Inferior parietal cortex (tissue), 1 donor: ENCODE measurements at regions not wholly inside any gene's neighbourhood (a gene's known extent, or its start where the extent isn't known, plus 50 kb on each side); places are given as distances from the start of the nearest gene placed in this dataset.

Source experiments
- DNase-seq: peaks from one replicate; pipeline ENCODE4 v3.0.0-alpha.2; 2016; ENCODE audit errors: extremely low spot score

DNA sequence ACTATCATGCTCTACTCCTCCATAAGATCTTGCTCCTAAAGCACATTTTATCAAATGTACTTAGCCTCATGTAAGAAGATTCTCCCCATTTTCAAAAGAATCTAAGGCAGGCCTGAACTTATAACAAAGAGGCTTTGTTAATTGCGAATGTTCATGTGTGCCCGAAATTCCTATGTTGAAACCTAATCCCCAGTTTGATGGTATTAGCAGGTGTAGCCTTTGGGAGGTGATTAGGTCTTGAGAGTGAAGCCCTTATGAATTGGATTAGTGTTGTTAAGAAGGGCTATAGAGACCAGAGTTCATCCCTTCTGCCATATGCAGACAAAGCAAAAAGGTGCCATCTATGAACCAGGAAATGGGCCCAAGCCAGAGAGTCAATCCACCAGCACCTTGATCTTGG lies 234.5 kb downstream of the PAX3 start:
- no peak for DNase-seq

DNA sequence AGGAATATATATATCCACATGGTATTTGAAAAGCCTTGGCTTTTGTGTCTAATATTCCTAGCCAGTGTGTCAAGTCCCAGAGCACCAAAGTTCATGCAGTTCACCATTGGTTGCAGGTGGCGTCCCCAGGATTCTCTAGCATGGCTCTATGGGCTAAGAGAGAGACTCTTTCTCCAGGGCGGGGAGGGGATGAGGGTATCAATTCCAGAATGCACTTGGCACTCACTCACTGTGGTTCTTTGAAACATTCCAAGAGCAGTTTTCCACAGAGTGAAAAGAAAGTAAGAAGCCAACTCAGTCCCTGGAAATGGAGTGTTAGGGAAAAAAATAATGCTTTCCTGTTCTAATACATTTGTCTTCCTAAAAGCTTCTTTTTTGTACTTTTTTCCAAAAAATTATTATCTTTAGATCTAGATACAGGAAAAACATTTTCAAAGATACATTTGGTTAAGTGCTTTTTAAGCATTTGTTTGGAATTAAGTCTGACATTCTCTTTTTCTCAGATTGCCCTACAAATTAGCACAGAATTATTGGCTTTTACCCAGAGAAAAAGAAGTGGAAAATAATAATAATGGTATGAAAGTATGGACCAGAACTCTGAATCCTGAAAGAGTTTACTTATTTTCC lies 239.9 kb downstream of the PAX3 start:
- DNase-seq, result no peak

DNA sequence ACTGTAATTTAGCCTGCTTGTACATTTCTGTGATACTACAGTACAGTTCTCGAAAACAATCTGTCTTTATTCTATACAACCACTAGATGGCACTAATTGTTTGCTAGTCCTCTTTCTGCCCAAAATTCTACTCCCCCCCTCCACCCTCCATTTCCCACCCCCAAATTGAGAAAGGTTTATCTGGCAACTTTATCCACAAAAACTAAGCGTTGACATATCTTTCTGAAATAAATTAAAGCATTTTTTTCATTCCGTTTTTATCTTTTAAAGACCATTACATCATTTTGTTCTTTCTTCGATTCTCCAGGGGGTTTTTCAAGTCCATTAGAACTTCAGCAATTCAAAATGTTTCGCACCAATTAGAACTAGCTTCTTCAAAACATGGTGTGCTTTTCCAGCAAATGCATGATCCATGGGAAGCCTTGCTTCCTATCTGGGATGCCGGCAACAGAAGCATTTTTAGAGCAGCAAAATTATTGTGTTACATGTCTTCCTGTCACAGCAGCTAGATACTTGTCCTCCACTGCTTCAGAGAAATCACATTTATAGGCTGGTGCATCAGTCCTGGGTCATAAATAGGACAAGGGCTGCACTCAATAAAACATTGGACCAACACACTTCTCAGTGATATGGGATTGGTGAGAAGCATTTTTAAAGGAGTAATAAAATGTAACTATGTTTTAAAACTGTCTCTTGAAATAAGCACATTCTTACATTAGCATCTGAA lies 241.3 kb downstream of the PAX3 start:
- no peak for DNase-seq

DNA sequence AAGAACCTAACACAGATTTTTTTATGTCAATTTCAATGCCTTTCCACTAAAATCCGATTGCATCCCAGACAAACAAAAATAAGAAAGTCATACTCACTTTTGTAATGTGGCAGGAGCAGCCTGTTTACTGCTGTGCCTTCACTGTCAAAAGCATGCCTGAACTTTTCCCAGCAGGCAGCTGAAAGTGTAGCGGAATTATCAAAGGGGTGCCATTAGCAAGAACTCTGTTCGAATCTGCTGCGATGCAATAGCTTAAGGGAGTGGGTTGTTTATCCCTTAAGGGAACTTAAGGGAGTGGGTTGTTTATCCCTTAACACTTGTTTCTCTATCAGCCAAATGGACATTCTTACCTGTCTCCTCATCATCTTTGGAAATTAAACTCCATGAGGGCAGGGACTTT lies 243.5 kb downstream of the PAX3 start:
- DNase-seq, result no peak

DNA sequence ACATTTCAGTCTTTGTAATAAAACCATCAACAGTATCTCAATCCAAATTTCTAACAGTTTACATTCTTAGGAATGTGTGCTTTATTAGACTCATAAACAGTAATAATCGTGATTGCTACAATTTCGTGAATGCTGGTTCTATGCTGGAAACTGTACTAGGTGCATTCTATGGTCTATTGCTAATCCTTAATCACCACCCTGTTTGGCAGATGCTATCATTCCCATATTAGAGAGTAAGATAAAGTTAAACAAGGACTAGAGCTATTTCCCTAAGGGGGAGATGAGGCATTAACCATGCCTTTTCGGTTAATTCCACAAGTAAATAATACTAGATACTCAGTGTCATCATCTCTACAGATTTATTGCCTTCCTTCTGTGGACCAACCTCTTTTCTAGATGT lies 244.0 kb downstream of the PAX3 start:
- DNase-seq, result no peak

DNA sequence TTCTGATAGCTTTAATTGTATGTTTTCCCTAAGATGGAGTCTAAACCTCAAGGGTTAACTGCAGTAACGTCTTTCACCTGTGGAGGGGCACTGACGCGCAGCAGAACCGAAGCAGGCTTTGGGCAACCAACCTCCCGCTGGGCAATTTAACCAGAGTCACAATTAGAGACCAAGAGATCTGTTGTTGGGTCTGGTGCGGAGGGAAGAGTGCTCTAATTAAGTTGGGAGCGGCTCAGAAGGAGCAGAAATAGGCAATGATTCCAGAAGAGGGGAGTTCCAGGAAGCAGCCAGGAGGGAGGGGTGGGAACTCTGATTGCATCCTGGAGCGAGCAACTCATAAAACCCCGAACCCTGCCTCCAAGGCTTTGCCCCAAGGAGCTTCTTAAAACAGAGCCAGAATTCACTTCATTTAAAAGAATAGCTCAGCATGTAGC lies 245.8 kb downstream of the PAX3 start:
- DNase-seq, result no peak

DNA sequence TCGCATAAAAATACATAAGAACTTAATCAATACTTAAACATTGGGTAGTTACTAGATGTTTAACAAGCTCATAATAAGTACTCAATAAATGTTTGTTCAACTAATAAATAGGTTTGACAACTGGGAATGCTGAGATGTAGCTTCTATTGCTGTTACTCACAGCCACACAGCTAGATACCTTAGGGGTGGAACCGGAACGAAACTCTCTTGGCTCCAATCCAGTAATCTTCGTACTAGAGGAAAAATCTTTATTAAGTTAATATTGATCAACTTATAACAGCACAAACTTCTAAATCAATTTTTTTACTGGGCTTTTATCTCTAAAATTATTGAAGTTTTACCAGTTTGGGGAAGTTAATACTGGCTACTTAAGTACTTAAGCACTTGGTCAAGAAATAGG lies 247.8 kb downstream of the PAX3 start:
- DNase-seq, result no peak

DNA sequence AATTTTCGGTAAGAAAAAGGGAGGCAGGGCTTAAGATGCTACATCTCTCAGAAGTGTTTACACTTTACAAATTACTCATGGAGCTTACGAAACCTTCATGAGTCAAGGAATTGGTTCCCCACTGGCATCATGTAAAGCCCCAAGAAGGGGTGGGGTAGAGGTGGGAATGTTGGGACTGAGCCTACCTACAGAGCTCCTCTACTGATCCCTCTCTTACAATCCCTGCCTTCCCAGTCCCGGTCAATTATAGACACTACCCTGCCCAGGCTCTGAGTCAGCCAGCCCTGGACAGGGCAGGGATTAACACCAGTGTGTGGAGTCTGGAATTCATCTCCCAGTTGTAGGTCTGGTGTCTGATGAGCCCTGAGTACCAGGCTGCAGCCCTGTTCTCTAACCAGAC lies 248.9 kb downstream of the PAX3 start:
- DNase-seq, result no peak

DNA sequence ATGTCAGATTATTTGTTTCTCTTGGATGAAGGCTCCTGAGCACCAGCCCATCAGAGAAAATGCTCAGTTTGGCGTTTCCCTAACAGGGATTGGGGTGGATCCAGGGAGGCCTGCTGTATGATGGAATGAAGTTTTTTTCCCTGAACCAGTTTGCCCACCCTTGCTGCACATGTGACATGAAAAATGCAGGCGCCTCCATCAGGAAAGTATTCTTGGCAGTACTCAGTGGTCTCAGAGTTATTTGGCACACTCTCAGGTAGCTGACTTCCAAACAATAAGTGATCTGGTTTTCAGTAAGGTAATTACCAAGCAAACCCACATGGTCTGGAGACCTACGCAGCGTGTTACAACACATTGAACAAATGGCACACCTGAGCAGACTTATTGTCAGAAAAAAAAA lies 254.9 kb downstream of the PAX3 start:
- DNase-seq, result no peak

DNA sequence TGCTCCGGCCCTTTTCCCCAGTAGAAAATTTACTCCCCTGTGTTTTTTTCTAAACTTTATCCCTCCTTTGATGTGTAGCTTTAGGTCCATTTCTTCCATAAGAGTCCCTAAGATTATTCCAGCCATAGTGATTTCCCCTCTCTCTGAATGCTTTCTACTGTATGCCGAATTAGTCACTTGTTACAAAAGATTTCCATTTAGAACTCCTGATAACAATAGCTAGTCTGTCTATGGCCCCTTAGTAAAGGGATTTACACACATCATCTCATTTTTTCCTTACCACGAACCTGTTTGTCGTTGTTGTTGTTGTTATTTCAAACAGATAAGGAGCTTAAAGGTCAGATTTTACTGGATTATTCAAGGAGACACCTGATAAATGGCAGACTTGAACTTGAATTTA lies 256.1 kb downstream of the PAX3 start:
- DNase-seq, result no peak

DNA sequence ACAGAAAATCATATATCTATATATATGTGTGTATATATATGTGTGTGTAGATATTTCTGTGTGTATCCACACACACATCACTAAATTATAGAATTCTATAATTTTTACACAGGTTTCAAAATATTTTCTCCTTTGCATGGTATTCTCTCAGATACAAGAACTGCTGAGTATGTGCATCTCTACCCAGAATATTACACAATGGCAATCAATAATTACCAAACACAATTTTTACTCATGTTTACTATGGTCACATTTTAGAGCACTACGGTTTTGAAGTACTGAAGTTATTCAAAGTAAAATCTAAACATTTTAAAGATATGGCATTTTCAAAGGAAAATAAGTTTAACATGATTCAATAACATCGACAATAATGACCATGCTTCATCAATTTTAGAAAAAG lies 258.5 kb downstream of the PAX3 start:
- no peak for DNase-seq

DNA sequence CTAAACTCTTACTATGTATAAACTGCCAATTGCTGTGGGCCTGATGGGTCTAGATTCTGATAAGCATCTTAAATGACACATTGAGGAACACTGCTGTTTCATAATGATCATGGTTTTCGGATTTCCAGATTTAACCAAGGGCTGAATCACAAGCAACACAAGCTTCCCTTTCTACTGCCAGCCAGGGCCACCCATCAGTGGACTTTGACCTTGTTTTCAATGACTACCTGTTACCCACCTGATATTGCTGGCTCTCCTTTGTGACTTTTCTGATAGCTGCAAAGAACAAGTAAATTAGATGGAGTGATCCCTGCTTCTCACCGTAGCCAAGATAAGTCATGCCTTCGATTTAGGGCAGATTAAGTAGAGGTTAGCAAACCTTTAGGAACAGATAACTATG lies 259.0 kb downstream of the PAX3 start:
- no peak for DNase-seq

DNA sequence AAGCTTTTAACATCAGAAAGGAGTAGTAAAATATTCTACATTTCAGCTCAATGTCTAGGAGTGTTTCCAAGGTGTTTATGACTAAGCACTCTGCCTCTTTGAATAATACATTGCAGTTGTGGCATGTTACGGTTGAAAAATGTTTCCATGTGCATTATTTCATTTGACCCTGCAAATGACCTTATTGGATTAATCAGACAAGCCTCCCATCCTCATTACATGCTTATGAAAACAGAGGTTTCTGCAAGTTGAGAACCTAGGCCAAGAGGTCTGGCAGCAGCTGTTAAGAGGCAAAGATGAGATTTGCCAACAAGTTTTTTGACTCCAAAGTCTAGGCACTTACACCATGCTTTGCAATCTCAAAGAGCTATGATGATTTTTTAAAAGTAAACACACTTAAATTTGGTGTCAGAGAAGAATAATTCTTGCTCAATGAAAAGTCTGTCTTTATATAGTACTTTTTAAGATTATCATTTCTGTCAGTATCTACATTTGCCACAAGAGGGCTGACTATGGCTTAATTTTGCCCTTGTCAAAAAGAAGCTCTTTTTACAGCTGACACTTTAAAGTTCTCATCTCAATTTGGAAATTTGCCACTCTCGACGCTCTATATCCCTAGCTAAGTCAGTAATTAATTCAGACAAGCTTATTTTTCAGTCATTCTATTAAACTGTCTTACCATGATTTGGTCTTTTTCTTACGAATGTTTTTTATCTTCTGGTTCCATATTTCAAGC lies 260.6 kb downstream of the PAX3 start:
- no peak for DNase-seq

DNA sequence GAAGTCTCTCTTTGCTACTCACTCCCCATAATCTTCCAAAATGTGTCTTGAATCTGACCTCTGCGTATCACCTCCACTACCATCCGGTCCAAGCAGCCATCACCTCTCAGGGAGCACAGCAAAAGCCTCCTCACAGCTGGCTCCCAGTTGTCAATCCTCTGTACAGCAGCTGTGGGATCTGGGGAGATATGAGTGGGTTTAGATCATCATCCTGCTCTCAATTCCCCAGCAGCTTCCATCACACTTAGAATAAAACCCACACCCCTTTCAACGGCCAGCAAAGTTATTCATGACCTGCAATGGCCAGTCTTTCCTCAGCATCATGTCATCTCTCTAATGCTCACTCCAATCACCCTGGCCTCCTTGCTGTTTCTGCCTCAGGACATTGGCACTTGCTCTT lies 261.6 kb downstream of the PAX3 start:
- no peak for DNase-seq

DNA sequence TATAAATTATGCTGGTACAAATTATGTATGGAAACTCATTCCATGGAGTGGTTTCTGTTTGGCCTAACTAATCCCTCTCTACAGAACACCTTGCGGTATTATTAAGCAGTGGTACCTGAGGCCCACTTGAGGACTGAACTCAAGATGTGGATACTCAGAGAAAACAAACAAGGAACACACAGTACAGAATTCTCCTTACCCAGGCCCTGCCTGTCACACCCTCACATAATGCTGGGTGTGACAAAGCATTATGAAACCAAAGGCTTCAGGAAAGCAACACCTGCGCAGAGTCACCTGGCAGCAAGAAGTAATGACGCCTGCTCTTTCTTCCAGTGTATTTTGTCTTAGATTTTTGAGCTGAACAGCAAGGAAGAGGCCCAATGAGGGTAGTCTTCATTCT lies 264.7 kb downstream of the PAX3 start:
- no peak for DNase-seq

DNA sequence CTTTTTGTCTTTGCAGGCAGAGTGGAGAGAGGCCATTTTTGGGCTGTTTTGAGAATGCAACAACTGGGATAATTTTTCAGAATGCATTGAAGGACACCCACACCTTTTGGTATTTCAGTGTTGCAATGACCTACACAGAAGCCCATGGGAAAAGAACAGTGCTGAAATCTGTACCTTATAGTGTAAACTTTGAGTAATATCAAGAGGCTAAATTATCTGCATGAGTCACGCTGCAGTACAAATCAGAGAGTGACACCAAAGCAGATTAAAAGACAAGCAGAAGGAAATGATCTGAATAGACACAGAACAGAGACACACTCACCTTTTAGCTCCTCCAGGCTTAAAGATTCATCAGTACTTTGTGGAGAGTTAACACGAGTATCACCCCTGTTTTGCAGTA lies 265.3 kb downstream of the PAX3 start:
- no peak for DNase-seq

DNA sequence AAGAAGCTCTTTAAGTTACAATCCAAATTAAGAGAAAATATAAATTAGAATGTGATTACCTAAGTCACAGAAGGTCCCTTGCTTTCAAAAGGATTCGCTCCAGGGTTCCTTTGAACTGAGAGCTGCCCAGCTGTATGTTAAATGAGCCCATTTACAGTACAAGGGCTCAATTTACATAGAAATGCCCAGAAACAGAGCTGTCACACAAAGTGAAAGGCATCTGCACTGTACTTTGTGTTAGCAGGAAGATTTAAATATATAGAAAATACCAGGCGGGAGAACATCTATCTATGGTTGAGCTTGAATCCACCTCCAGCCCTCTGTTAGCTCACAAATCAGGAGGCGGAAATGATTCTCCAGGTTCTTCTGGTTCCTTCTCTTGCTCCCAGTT lies 272.9 kb downstream of the PAX3 start:
- DNase-seq, result no peak

DNA sequence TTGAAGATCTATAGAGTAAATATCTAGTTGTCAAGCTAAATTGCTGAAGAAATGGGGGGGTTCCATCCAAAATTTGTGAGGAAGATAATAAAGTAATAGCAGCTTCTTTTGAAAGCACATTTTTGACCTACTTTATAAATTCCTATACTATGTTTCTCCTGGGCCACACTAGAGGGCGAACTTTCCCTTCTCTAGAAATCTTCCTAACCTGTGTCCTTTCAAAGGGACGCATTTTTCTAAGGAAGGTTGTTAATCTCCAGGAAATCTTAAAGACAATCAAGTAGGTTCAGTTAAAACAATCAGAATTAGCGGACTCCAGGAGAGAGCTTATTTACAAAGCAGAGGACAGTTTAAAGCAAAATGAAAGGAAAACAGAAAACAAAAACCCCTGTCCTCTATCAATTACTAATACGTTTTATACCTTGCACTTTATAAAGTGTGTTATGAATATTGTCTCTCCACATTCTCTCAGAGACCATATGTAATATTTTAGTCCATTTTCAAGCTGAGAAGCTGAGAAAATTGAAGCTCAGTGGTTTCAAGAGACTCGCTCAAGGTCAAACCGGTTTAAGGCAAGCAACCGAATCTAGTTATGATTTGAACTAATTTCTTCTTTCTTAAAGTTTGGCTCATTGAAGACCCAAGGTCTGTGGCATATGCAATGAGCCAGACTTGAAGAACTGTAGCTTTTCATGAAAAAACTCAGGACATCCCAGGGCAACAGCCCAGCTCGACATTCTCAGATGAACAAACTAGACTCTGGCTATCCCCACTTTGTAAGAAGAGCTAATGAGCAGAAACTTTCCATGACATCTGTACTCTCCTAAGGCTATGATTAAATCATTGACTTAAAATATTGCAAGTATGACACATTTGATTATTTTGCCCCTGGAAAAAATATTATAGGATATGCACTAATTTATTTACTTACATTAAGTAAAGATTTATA lies 273.6 kb downstream of the PAX3 start:
- peak; percentile 59 for DNase-seq

DNA sequence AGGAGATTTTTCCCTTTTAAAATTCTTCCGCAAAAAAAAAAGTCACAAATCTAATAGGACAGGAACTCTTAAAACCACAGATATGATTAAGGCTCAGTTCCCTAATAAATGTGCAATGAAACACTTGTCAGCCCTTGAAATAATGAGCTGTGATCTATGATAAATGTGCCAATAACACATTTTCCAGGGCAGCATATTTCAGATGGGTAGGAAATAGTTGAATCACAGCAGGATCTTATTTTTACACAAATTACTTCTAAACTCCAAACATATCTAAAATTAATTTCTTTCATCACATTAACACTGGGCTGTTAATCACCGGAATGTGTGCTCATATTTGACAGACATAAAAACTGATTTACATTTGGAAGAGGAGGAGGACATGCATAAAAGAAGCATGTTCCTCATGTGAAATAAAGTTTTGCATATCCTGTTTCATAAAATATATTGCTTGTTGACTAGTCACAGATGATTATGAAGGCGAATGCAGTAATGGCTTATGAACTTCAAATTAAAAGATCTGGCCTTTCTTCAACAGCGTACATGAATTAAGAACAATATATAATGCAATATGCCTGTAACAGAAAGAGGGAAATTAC lies 281.4 kb downstream of the PAX3 start:
- DNase-seq, result no peak

DNA sequence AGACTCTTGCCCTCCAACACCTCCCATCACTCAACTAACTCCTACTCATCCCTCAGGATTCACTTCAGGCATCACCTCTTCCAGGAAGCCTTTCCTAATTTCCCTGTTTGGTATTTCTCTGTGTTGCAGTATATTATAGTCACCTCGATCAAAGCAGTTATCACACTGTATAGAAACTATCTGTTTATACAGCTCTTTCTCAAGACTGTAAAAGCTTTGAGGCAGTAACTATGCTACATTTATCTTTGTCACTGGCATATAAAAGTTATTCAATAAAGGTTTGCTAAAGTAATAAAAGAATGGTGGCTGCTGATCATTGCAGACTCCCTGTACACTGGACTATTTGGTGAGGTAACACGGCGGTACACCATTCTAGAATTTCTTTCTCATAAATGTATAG lies 284.9 kb downstream of the PAX3 start:
- DNase-seq, result no peak

DNA sequence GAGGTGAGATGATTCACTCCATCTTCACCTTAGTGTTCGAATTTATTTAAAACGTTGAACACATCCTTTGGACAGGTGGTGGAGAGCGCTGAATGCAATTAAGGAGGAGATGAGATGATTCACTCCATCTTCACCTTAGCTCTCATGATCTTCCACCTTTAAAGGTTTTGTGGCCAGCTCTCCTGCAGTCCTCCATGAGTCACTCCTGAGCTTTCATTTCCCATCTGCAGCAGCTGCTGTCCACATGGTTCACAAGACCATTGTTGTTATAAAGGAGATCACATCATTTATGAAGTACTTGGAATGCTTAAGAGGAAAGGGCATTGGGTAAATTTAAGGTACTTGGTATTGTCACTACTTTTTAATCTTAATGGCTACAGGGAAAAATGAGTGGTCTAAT lies 298.5 kb downstream of the PAX3 start:
- no peak for DNase-seq

DNA sequence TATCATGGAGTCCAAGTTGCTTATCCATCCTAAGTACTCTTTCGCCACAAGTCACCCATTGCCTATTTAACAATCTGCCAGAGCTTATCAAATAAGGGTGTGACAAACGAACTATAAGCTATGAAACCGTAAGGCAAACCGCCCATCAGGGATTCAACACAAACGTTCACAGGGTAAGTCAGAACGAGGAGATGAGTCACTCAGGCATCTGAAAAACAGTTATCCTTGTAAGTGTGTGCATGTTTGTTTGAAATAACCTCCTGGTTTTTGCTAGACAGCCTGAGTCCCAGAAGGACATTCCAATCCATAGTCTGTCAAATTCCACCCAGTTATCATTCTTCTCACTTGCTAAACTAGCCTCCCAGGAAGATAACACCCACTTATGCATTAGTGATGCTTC lies 299.1 kb downstream of the PAX3 start:
- no peak for DNase-seq
